Body of pancreas (tissue), 4 donors: ENCODE measurements at regions not wholly inside any gene's neighbourhood (a gene's known extent, or its start where the extent isn't known, plus 50 kb on each side); places are given as distances from the start of the nearest gene placed in this dataset.

ENCODE experiments used
- ATAC-seq: fragments of 150-250 bp; one replicate; pipeline ENCODE4 v1.9.1; 2016
- DNase-seq, 4 donors: peaks; one replicate each; pipeline ENCODE4 v3.0.0-alpha.2; 2019
- H3K27ac ChIP-seq, 4 donors: fragments of 200-600 bp; sonication (generic); 1 replicate in 3 of 4; 2 replicates in 1 of 4; pipeline versions ENCODE4 v1.5.1 to v1.6.1; 2016 to 2019; ENCODE audit warnings: mild to moderate bottlenecking in 1 of 4, mixed read lengths in 1 of 4, moderate library complexity in 1 of 4
- H3K27me3 ChIP-seq, 2 donors: fragments of 200-600 bp; sonication (generic); one replicate each; pipeline ENCODE4 v1.6.0; 2016; ENCODE audit warnings: mild to moderate bottlenecking in 1 of 2
- H3K36me3 ChIP-seq, 2 donors: fragments of 200-600 bp; sonication (generic); replicated peaks in 1 of 2; 2 replicates each; pipeline ENCODE4 v1.5.1; 2016; ENCODE audit warnings: low read depth in 2 of 2; ENCODE audit not compliant: insufficient read depth in 1 of 2
- H3K4me1 ChIP-seq: fragments of 200-600 bp; sonication (generic); one replicate; pipeline ENCODE4 v1.6.0; 2016
- H3K4me3 ChIP-seq, 2 donors: fragments of 200-600 bp; sonication (generic); 1 replicate in 1 of 2; 2 replicates in 1 of 2; pipeline ENCODE4 v1.5.1; 2016 to 2019
- H3K9me3 ChIP-seq, 3 donors: fragments of 200-600 bp; sonication (generic); 1 replicate in 2 of 3; 2 replicates in 1 of 3; pipeline ENCODE4 v1.5.1; 2016
- CTCF ChIP-seq, 7 experiments: fragments of 450-650 bp in 4 of 7; fragments of 200-600 bp in 3 of 7; sonication (generic) in 3 of 7; IDR thresholded peaks; one replicate each; pipeline ENCODE4 v1.5.1; 2016 to 2019; ENCODE audit warnings: antibody characterized with exemption in 7 of 7
- POLR2A ChIP-seq, 3 donors: fragments of 450-650 bp; IDR thresholded peaks; one replicate each; pipeline ENCODE4 v1.6.1; 2016; ENCODE audit warnings: antibody characterized with exemption in 3 of 3, mild to moderate bottlenecking in 2 of 3
- WGBS, 2 donors: methylation state at CpG; one replicate each; pipeline ENCODE4 v1.1.5; 2017; 5-methylcytosine and 5-hydroxymethylcytosine counted together
- intact Hi-C: fragments of 100-400 bp; cut with DNase I; formaldehyde crosslinking; loops from one replicate; pipeline ENCODE4 v1.15.1; 2023

GRCh38 chr5:86999951-87000350 lies 267.7 kb upstream of the RASA1 start:
- no peak overlapping the region for H3K4me3 ChIP-seq
- intact Hi-C loops, result no loop called here
- H3K27me3 ChIP-seq, result no peaks in the 10 kb centered on the region
- 82 to 85% methylated on average over 5 of the region's 5 CpGs for WGBS, 2 donors
- no peak for ATAC-seq
- no peaks in the 10 kb centered on the region for H3K4me1 ChIP-seq
- no peak overlapping the region for H3K27ac ChIP-seq
- H3K9me3 ChIP-seq, result no peaks in the 10 kb centered on the region
- DNase-seq, result no peak
- no peaks in the 10 kb centered on the region for H3K36me3 ChIP-seq
- no peak for TF ChIP-seq CTCF (IDR thresholded peaks at IDR 0.05)
- no peak for TF ChIP-seq POLR2A (IDR thresholded peaks at IDR 0.05)

GRCh38 chr5:87002485-87002884 lies 265.2 kb upstream of the RASA1 start:
- no peaks in the 10 kb centered on the region for H3K36me3 ChIP-seq

GRCh38 chr5:87004101-87004500 lies 263.6 kb upstream of the RASA1 start:
- DNase-seq (no peak), ATAC-seq (no peak)
- Histone ChIP-seq H3K9me3 (no peaks in the 10 kb centered on the region), H3K27ac (no peak overlapping the region), H3K4me3 (no peak overlapping the region), H3K4me1 (no peaks in the 10 kb centered on the region), H3K36me3 (no peaks in the 10 kb centered on the region), H3K27me3 (no peaks in the 10 kb centered on the region)
- intact Hi-C loops, result no loop called here
- WGBS, 2 donors, result 65 to 73% methylated on average over 3 of the region's 3 CpGs
- no peak for TF ChIP-seq CTCF (IDR thresholded peaks at IDR 0.05)
- TF ChIP-seq POLR2A (IDR thresholded peaks at IDR 0.05), result no peak

More at GRCh38 chr5:87002485-87002884, 265.2 kb upstream of the RASA1 start:
- intact Hi-C loops, result no loop called here
- TF ChIP-seq POLR2A (IDR thresholded peaks at IDR 0.05) (no peak), CTCF (IDR thresholded peaks at IDR 0.05) (no peak)
- no peaks in the 10 kb centered on the region for H3K9me3 ChIP-seq
- H3K4me1 ChIP-seq, result no peaks in the 10 kb centered on the region
- H3K27ac ChIP-seq, result no peak overlapping the region
- WGBS, 2 donors, result 56 to 73% methylated on average over 3 of the region's 3 CpGs
- H3K4me3 ChIP-seq, result no peak overlapping the region
- no peaks in the 10 kb centered on the region for H3K27me3 ChIP-seq
- DNase-seq (no peak), ATAC-seq (no peak)

- TF ChIP-seq CTCF (IDR thresholded peaks at IDR 0.05), result no peak
- TF ChIP-seq POLR2A (IDR thresholded peaks at IDR 0.05), result no peak
- ATAC-seq, result no peak
- intact Hi-C loops, result no loop called here
- H3K9me3 ChIP-seq, result no peaks in the 10 kb centered on the region
- no peaks in the 10 kb centered on the region for H3K27me3 ChIP-seq
- H3K36me3 ChIP-seq, result no peaks in the 10 kb centered on the region
- no peak overlapping the region for H3K27ac ChIP-seq
- H3K4me1 ChIP-seq, result no peaks in the 10 kb centered on the region
- H3K4me3 ChIP-seq, result no peak overlapping the region
- no peak for DNase-seq
These were observed 259.9 kb upstream of the RASA1 start for GRCh38 chr5:87007737-87008136.

GRCh38 chr5:87008751-87009560 lies 258.7 kb upstream of the RASA1 start:
- DNase-seq (no peak), ATAC-seq (no peak)
- Histone ChIP-seq H3K36me3 (no peaks in the 10 kb centered on the region), H3K27me3 (no peaks in the 10 kb centered on the region), H3K4me1 (no peaks in the 10 kb centered on the region), H3K27ac (no peak overlapping the region), H3K9me3 (no peaks in the 10 kb centered on the region), H3K4me3 (no peak overlapping the region)
- WGBS, 2 donors, result 46 to 49% methylated on average over 5 of the region's 5 CpGs
- no peak for TF ChIP-seq CTCF (IDR thresholded peaks at IDR 0.05)
- intact Hi-C loops, result no loop called here
